ENCODE measurements at regions not wholly inside any gene's neighbourhood (a gene's known extent, or its start where the extent isn't known, plus 50 kb on each side); places are given as distances from the start of the nearest gene placed in this dataset.
"Not testable (repeated sequence)": the region's sequence is repeated elsewhere in the genome, so short reads cannot be mapped to it uniquely, and the experiment has no call there.

DNA sequence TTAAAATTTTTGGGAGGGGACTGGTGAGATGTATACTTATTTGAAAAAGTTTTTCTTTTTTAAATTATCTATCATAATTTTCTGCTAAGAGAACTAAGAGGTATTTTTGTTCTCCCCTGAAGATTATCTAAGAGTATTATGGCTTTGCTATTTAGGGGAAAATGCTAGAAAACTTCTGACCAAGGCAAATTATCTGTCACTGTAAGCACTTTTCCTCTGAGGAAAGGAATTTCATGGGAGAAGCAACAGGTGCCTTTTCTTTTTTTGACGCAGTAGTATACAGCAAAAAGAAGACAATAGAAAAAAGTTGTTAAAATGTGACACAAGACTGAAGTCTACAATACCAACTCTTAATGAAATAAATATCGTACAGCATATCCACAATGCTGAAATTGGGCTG lies 201.6 kb upstream of the NANOGP8 start:
- DNase-seq (ENCODE audit: extremely low read depth, low read depth, low spot score) = no peak

DNA sequence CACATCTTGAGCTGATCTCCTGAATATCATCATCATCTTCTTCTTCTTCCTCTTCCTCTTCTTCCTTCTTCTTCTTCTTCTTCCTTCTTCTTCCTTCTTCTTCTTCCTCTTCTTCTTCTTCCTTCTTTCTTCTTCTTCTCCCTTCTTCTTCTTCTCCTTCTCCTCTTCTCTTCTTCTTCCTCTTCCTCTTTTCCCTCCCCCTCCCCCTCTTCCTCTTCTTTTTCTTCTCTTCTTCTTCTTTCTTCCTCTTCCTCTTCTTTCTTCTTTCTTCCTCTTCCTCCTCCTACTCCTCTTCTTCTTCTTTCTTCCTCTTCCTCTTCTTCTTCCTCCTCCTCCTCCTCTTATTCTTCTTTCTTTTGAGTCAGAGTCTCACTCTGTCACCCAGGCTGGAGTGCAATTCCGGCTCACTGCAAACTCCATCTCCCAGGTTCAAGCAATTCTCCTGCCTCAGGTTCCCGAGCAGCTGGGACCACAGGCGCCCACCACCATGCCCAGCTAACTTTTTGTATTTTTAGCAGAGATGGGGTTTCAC lies 197.9 kb upstream of the NANOGP8 start:
- DNase-seq (ENCODE audit: extremely low read depth, low read depth, low spot score) = no peak

DNA sequence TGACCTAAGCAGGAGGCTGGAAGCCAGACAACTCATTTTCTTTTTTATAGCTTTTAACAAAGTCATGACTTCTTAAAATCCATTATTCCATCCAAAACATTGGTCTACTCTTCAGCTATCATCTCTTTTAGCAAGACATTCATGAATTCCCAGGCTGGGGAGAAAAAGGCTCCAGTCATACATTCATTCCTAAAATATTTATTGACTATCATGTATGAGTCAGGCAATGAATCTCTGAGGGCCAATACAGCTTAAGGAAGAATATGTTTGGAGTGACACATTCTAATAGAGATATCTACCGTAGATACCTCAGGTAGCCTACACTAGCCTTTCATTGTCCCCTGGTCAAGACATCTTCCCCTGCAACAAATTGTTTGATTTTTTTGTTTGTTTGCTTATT lies 196.4 kb upstream of the NANOGP8 start:
- no peak for DNase-seq (ENCODE audit: extremely low read depth, low read depth, low spot score)

DNA sequence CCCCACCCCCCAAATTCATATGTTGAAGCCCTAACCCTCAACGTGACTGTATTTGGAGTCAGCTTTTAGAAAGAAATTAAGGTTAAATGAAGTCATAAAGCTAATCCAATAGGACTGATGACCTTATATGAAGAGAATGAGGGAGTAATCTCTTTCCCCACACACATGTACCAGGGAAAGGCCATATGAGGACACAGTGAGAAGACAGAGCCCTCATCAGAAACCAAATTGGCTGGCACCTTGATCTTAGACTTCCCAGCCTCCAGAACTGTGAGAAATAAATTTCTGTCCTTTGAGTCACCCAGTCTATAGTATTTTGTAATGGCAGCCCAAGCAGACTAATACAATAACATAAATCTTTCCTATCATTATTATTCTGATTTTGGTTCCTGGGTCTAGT lies 194.7 kb upstream of the NANOGP8 start:
- no peak for DNase-seq (ENCODE audit: extremely low read depth, low read depth, low spot score)

DNA sequence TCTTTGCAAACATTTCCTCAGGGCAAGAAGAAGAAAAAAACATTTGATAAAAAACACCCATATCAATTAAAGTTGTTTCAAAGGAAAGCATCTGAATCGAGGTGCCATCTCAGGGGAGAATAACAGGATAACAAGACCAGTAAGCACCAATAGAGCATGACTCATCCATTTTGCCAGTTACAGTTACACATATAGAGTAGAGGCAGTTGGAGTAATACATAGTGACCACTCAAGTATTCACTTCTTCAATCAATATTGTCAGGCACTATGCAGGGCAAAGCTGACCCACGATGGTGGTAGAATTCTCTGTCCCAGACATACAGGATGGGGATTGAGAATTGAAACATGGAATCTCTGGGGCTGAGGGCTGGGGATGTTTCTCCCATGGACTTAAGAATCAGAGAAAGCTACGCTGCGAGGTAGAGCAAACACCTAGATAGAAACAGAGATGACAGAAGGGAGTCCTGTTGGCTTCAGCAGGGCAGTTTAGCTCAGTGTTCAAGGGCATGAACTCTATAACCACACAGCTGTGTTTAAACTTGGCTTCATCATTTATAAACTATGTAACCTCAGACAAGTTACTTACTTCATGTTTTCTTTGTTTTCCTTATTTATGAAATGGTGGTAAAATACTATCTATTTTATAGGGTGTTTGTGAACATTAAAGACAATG lies 186.4 kb upstream of the NANOGP8 start:
- no peak for DNase-seq (ENCODE audit: extremely low read depth, low read depth, low spot score)

DNA sequence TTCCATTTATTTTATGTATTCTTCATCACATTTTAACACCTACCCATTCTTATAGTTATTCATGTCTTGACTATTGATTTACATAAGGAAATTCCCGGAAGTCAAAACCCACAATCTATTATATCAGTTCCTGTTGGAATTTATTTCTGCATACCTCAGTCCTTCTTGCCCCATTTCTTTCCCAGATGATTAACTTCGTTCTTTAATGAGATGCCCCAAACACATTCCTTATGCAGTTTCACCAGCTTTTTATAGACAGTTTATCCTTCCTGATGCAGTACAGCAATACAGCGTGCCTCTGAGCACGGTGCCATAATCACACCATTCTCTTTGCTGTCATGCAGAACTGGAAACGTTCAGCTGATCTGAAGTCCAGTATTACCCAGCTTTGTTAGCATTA lies 175.8 kb upstream of the NANOGP8 start:
- DNase-seq (ENCODE audit: extremely low read depth, low read depth, low spot score) = no peak

DNA sequence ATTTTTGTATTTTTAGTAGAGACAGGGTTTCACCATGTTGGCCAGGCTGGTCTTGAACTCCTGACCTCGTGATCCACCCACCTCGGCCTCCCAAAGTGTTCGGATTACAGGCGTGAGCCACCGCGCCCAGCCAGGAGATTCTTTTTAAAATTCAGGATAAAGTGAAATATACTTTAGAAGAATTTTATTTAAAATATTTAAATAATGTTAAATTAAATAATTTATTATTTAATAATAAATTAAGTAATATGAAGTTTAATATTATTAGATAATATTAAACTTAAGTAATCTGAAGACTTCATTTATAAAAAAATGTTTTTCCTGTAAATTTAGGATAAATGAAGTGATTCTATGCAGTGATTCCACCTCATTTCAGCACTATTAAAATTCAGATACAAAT lies 175.2 kb upstream of the NANOGP8 start:
- not testable (repeated sequence) for DNase-seq (ENCODE audit: extremely low read depth, low read depth, low spot score)

DNA sequence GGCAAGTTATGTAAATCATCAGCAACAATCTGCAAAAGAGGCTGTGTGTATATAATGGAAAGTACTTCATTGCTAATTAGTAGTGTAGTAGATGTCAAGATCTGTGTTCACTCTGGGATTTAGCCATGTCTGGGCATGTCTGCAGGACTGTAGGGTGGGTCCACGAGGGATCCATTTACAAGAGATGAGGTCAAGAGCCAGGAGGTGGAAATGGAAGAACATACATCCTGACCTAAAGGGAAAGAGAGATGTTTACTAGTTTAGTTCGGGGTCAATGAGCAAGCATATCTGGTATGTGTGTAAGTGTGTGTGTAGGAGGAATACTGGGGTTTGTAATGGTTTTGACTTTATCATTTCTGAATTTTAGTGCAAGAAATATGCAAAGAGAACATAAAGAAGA lies 171.5 kb upstream of the NANOGP8 start:
- DNase-seq (ENCODE audit: extremely low read depth, low read depth, low spot score) = no peak

DNA sequence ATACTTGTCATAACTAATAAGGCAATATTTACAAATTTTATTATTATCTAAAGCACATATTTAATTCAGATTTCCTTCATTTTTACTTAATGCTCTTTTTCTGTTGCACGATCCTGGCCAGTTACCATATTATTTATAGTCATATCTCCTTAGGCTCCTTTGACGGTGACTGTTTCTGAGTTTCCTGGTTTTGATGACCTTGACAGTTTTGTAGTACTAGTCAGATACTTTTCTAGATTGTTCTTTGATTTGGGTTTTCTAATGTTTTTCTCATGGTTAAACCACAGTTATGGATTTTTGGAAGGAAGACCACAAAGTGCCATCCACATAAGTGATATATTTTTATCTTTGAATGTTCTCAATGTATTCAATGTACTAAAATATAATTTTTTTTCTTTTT lies 171.0 kb upstream of the NANOGP8 start:
- DNase-seq (ENCODE audit: extremely low read depth, low read depth, low spot score) = no peak

DNA sequence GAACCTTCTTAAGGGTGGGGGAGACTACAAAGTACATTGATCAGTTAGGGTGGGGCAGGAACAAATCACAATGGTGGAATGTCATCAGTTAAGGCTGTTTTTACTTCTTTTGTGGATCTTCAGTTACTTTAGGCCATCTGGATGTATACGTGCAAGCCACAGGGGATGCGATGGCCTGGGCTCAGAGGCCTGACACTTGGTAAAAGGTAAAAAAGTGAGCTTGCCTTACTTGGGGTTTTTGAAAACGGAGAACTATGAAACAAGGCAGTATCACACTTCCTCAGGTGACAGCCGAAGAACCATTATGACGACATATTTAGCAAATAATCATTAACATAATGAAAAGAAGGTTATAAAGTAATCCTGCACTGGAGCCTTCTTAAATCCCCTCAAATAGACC lies 169.8 kb upstream of the NANOGP8 start:
- DNase-seq (ENCODE audit: extremely low read depth, low read depth, low spot score) = not testable (repeated sequence)

DNA sequence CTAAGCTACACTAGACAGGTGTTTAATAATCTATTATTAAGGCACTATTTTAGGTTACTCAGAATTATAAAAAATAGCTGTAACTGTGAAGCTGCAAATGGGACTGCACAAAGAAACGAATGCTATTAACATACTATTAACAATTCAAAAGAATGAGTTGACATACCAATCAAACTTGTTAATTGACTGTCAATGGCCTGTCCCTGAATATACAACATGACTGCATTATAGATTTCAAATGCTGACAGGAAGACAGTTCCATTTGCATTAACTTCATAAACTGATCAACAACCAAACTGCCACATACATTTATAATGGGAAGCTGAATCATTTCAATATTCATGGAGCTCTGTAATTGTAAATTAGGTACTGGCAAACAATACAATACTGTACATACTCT lies 169.0 kb upstream of the NANOGP8 start:
- no peak for DNase-seq (ENCODE audit: extremely low read depth, low read depth, low spot score)

DNA sequence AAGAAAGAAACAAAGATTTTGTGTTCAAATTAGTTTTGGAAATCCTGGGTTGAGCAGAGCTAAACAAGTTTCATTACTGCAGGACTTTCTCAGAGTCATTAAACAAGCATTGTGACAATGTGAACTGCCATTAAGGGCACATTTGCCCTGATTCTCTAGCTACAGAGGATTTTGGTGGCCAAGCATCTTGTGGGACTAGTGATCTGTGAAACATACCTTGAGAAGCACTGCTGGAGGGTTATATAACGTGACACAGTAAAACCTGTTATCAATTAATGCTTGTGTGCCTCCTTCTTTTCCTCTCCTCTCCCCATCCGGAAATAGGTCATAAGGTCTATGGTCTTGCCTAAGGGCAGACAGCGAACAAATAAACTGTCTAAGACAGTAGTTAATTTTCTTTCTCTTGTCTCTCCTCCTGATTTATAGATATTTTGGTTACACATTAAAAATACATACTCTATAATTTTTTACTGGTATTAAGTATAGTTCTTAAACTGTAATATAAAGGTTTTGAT lies 167.3 kb upstream of the NANOGP8 start:
- DNase-seq (ENCODE audit: extremely low read depth, low read depth, low spot score) = no peak

DNA sequence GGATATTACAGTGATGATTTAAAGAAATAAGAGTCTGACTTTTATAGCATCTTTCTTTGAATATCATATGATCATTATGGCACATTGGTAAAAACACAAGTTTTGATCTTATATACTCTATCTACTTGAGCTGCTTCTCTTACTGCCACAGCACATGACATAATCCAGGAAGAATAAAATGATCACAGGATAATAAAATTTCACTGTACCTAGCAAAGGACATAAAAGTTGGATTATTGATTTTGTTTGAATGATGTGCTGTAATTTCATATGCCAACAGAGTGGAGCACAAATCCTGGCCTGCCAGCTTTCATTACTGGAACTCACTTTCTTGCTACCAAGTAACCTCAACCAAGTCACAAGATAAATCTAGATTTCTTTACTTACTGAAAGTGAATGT lies 162.1 kb upstream of the NANOGP8 start:
- no peak for DNase-seq (ENCODE audit: extremely low read depth, low read depth, low spot score)

DNA sequence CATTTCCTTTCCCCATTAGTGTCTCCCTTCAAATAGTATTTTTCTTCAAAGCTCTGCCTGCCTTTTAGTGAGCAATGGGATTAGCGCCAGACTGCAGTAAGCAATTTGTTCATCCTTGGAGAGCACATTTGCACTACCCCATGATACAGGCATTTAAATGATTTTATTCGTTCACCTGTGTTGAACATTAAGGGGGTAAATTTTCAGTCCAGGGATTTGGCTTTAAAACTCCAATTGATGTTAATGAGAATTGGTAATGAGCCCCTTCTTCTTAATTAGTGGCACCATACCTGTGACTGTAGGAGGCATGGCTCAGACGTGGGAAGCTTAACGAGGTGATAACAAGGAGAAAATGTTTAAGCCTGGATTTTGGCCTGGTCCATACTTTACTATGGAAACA lies 161.4 kb upstream of the NANOGP8 start:
- no peak for DNase-seq (ENCODE audit: extremely low read depth, low read depth, low spot score)

DNA sequence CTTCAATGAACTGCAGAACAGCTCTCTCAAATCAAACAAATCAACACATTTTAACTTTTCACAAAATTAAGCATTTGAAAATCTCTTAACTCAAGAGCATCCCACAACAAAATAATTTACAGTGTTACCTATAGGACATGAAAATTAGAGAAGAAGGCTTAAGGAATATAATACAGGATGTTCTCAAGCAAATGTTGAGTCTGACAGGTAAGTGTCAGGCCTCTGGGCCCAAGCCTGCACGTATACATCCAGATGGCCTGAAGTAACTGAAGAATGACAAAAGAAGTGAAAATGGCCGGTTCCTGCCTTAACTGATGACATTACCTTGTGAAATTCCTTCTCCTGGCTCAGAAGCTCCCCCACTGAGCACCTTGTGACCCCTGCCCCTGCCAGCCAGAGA lies 160.6 kb upstream of the NANOGP8 start:
- DNase-seq (ENCODE audit: extremely low read depth, low read depth, low spot score) = not testable (repeated sequence)

DNA sequence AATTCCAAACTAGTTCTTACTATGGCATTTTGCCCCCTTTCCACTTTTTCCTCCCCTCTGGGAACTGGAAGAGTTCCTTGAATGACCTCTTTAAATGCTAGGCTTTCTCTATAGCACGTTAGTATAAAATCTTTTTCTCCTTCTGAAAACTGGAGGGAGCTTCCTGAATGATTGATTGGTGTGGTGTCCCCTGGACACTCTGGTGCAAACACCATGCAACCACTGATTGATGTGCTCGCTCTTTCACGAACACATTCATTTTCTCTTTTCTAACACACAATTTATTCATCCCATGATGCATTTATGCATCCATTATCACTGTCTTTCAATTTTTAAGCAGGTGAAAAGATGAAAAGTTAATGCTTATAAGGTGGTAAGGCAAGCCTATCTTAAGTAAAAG lies 159.1 kb upstream of the NANOGP8 start:
- no peak for DNase-seq (ENCODE audit: extremely low read depth, low read depth, low spot score)

DNA sequence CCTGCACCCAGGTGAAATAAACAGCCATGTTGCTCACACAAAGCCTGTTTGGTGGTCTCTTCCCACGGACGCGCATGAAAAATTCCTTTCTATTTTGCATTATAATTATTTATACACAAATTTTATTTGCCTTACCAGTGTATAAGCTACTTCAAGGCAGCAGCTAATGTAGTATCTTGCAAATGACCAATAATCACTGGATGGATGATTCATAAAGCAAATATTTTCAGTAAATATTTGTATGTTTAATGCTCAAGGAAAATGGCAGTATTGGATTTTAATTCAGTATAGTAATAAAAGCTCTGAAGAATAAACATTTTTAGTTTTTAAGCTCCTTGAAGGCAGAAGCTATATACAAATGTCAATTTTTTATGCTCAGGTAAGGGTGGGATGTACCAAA lies 158.7 kb upstream of the NANOGP8 start:
- no peak for DNase-seq (ENCODE audit: extremely low read depth, low read depth, low spot score)

DNA sequence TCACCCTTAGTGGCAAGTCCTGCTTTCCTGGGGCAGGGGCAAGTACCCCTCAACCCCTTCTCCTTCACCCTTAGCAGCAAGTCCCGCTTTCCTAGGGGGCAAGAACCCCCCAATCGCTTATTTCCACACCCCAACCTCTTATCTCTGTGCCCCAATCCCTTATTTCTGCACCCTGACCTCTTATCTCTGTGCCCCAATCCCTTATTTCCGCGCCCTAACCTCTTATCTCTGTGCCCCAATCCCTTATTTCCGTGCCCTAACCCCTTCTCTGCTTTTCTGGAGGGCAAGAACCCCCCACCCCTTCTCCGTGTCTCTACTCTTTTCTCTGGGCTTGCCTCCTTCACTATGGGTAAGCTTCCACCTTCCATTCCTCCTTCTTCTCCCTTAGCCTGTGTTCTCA lies 154.6 kb upstream of the NANOGP8 start:
- DNase-seq (ENCODE audit: extremely low read depth, low read depth, low spot score) = not testable (repeated sequence)

DNA sequence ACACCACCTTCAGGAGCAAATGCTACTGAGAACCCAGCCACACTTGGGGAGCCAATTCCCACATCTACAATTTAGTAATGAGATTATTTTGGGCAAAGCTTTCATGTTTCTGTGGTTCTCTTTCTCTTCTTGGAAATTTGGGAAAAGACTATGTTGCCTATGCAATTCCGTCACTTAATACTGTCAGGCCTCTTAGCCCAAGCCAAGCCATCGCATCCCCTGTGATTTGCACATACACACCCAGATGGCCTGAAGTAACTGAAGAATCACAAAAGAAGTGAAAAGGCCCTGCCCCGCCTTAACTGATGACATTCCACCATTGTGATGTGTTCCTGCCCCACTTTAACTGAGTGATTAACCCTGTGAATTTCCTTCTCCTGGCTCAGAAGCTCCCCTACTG lies 153.4 kb upstream of the NANOGP8 start:
- DNase-seq (ENCODE audit: extremely low read depth, low read depth, low spot score) = not testable (repeated sequence)

DNA sequence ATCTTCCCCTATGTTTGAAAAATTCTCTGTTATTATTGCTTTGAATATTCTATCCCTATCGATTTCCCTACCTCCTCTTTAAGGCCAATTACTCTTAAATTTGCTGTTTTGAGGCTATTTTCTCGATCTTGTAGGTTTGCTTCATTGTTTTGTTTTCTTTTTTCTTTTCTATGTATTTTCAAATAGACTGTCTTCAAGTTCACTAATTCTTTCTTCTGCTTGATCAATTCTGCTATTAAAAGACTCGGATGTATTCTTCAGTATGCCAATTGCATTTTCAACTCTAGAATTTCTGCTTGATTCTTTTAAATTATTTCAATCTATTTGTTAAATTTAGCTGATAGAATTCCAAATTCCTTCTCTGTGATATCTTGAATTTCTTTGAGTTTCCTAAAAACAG lies 144.0 kb upstream of the NANOGP8 start:
- no peak for DNase-seq (ENCODE audit: extremely low read depth, low read depth, low spot score)

DNA sequence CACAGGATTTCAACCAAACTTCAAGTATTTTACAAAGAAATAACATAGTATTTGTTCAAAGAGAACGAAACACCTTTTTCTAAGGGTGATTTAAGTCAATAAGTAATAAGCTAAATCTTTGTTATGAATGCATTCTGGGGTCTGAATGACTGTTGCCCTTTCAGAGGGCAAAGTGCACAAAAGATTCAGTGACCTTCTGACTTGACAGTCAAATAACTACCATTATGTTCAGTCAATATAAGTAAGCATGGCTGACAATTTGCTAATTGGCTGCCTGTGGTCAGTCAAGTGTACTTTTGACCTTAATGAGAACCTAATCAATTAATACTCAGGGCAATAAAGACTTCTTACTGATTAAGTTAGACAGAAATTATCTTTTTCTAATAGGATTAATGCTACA lies 133.1 kb upstream of the NANOGP8 start:
- DNase-seq (ENCODE audit: extremely low read depth, low read depth, low spot score) = no peak

DNA sequence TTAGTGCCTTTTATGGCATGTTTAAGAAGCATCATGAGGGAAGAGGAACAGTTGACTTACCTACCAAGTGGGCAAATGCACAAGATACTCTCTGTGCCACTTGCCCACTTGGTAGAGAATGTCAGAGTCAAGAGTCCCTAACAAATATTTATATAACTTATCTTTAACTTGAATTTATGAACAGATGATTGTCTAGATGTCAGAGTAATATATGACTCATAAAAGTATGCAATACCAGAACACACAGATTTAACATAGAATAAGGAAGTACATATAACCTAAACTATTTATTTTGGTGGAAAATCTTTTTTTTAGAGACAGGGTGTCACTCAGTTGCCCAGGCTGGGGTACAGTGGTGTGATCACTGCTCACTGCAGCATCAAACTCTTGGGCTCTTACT lies 130.0 kb upstream of the NANOGP8 start:
- no peak for DNase-seq (ENCODE audit: extremely low read depth, low read depth, low spot score)

Measured in glomerular endothelial cell (primary cell).